Urothelium cell line (cell line): ENCODE measurements at regions not wholly inside any gene's neighbourhood (a gene's known extent, or its start where the extent isn't known, plus 50 kb on each side); places are given as distances from the start of the nearest gene placed in this dataset.
"Not testable (repeated sequence)": the region's sequence is repeated elsewhere in the genome, so short reads cannot be mapped to it uniquely, and the experiment has no call there.

Experiments
- DNase-seq: peaks from one replicate; pipeline ENCODE4 v3.0.0; 2011; ENCODE audit warnings: low spot score, mixed read lengths
- FAIRE-seq: peaks from 2 replicates; lab custom pipeline; 2011; peaks lifted over from hg19 to GRCh38; lab: Jason Lieb, UNC

DNA sequence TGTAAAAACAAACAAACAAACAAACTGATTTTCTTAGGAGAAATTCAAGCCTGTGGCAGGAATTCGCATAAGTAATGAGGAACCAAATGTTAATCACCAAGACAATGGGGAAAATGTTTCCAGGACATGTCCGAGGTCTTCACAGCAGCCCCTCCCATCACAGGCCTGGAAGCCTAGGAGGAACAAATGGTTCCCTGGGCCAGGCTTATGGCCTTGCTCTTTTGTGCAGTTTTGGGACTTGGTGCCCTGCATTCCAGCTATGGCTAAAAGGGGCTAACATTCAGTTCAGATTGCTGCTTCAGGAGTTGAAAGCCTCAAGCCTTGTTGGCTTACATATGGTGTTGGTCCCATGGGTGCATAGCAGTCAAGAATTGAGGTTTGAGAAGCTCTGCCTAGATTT is 1372.7 kb upstream of the CITED2 start:
- FAIRE-seq (no peak), DNase-seq (no peak)

- no peak for FAIRE-seq
- DNase-seq: peak; percentile 55
These were observed 1370.3 kb upstream of the CITED2 start for GRCh38 chr6:140744659-140745320.

GRCh38 chr6:140736231-140736630 is 1361.8 kb upstream of the CITED2 start:
- FAIRE-seq: no peak
- no peak for DNase-seq

GRCh38 chr6:140732991-140733390 is 1358.5 kb upstream of the CITED2 start:
- DNase-seq (no peak), FAIRE-seq (no peak)

GRCh38 chr6:140732155-140732554 is 1357.7 kb upstream of the CITED2 start:
- no peak for FAIRE-seq
- DNase-seq: no peak

GRCh38 chr6:140731741-140732140 is 1357.3 kb upstream of the CITED2 start:
- FAIRE-seq: no peak
- no peak for DNase-seq

DNA sequence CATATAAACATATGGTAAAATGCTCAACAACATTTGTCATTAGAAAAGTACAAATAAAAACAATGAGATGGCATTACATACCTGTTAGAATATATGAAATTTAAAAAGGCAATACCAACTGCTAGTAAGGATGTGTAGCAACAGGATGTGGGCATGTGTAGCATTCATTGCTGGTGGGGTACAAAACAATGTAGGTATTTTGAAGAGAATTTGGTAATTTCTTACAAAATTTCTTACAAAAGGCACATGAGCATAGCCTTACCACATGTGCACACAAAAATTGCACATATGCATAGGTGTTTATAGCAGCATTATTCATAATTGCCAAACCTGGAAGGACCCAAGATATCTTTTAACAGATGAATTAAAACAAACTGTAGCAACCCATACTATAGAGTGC is 1355.1 kb upstream of the CITED2 start:
- FAIRE-seq (no peak), DNase-seq (no peak)

GRCh38 chr6:140718021-140718420 is 1343.6 kb upstream of the CITED2 start:
- DNase-seq (no peak), FAIRE-seq (no peak)

GRCh38 chr6:140713495-140713894 is 1339.0 kb upstream of the CITED2 start:
- FAIRE-seq (no peak), DNase-seq (no peak)

DNA sequence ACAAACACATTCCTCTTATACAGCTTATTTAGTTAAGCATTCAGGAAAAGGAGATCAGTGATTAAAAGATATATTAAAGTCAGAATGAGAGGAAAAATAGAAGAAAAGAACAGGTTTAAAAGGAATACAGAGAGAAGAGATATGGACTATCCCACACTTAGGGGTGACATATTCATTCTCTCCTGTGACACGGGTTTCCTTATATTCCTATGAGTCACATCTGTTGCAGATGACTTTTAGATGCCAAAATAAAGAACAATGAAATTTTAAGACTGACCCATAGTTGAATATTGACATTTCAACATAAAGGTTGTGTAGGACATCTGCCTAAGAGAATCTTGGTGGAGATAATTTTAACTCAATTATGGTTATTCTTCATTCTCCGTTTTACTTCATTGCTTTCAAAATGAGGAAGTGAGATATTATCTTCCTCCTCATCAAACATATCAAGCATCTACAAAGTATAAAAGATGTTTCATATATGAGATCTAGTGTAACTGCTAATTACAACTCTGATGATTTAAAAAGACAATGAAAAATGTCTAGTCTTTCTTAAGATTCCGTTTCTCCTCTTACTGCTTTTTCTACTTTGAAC is 1336.7 kb upstream of the CITED2 start:
- no peak for FAIRE-seq
- no peak for DNase-seq

- DNase-seq (no peak), FAIRE-seq (no peak)
These were observed 1334.0 kb upstream of the CITED2 start for GRCh38 chr6:140708441-140708840.

DNA sequence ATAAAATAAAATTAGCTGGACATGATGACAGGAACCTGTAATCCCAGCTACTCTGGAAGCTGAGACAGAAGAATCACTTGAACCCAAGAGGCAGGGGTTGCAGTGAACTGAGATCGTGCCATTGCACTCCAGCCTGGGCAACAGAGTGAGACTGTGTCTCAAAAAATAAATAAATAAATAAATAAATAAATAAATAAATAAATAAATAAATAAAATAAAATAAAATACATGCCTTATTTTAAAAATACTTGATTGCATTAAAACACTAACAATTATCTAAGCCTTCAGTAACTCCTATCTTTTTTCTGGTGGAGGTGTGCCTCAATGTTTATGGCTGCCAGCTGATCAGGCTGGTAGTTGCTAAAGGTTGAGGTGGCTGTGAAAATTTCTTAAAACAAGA is 1329.6 kb upstream of the CITED2 start:
- not testable (repeated sequence) for DNase-seq, FAIRE-seq

DNA sequence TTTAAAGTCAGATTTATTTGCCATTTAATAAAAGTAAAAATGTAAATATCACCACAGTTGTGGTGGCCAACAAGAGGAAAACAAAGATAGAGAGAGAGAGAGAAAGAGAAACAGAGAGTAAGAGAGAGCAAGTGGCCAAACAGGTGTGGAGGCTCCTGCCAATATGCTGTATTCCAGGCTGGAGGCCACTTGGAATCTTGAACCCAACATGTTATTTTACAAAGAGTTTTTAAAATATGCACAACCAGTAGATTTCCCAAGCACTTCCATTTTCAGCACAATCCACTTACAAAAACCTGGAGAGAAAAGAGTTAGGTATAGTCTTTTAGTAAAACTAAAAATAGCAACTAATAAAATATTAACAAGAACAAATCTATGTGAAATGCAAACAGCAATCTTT is 1323.1 kb upstream of the CITED2 start:
- DNase-seq (no peak), FAIRE-seq (no peak)

DNA sequence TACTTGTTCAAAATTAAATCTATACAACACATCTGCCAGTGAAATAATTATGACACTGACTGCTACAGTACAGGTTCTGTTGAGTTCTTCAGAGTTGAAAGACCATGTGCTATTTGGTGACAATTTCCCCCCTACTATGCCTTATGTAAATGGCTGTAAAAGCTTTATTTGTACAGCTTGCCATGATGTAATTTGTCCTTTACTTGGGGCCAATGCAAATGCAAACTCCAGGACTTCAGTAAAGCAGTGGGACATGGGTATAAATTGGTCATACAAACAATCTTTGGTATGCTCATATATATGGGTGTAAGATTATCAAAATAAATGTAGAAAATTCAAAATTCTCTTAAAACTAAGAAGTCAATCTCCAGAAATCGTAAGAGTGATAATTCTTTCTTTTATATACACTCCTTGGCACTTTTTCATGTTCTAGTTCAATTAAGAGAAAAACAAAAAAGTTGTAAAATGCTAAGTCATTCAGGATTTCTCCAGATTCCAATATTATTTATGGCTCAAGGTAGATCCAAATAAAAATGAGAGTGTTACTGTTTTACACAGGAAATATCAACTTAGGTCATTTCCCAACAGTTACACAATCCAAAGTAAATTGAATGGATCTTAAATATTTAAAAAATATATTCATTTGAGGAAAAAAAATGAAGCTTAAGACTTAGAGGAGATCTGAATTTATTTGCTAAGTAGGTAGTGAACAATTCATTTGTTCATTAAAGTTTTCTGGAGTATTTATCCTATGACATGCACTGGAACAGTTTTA is 1310.5 kb upstream of the CITED2 start:
- DNase-seq (no peak), FAIRE-seq (no peak)

DNA sequence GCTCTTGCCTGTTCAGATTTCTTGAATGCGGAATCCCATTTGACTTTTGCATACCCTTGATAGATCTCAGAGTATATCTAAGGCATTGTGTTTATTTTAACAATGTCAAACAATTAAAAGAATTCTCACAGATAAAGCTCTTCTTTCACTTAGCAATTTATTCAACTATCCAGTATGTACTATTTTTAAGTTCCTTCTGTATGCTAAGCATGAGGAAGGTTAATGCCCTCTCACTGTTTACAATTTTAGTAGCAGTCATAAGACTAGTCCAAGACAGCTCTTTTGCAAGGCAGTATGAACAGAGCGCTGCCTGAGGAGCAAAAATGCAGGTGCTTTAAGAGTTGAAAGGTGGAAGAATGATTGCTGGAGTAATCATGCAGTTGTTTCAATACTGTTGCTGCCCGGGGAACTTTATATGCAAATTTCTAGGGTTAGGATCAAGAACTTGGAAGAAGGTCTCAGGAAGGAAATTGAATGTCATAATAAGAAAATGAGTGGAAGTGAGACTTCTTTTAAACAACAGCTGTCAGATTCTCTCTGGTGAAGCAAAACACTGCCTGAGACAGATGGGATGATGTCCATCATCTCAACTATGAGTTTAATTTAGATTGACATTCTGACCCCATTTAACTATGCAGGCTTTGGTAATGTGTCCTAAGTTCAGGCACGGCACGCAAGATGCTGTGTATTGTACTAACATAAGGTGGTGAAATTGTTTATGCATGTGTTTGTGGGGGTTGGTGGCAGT is 1303.5 kb upstream of the CITED2 start:
- FAIRE-seq (no peak), DNase-seq (no peak)

GRCh38 chr6:140671926-140672325 is 1297.5 kb upstream of the CITED2 start:
- DNase-seq: no peak
- no peak for FAIRE-seq

- no peak for DNase-seq
- FAIRE-seq: no peak
These were observed 1295.6 kb upstream of the CITED2 start for GRCh38 chr6:140670021-140670420.

DNA sequence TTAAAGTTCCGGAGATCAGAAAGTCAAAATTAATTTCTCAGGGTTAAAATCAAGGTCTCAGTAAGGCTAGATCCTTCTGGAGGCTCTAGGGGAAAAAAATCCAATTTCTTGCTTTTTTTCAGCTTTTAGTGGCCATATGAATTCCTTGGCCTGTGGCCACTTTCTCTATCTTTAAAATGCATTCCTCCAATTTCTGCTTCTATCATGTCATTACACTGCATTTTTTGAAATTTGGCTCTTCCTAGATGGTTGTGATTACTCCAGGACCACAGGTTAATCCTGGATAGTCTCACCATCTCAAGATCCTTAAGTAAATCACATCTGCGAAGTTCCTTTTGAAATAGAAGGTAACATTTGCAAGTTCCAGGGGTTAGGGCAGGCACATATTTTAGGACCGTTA is 1294.9 kb upstream of the CITED2 start:
- DNase-seq: no peak
- no peak for FAIRE-seq

- DNase-seq: no peak
- no peak for FAIRE-seq
These were observed 1289.3 kb upstream of the CITED2 start for GRCh38 chr6:140663772-140664171.

DNA sequence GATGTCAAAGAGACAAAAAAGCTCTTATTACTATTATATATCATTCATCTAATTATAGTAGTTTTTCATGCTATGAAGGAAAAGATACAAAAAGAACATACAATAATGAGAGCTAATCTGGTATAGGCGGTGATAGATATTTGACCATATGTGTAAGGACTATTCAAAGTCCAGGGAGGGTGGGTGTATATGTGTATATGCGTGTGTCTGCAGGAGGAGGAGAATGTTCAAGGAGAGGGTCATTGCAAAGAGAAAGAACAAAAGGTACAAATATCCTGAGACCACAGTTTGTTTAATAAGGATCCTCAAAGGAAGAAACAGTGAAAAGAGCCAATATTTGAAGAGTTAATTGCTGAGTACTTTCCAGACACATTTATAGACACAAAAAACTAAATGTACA is 1288.6 kb upstream of the CITED2 start:
- FAIRE-seq (no peak), DNase-seq (no peak)

DNA sequence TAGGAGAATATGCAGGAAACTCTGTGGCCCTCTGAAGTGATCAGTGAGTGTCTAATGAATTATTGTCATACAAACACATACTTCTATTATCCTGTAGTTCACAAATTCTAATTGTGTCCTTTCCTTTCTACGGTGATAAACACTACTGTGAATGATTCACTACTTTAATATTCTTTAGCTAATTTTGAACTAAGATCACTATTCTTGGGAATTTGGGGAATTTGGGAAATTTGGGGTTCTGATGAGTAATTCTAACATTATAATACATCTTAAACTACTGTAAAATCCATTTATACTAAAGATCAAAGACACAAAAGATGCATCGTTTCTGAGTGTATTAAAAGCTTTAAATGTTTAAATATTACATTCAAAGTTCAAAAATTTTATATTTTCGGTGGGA is 1287.2 kb upstream of the CITED2 start:
- no peak for DNase-seq
- no peak for FAIRE-seq
